Aorta (tissue), 5 donors: ENCODE measurements at regions not wholly inside any gene's neighbourhood (a gene's known extent, or its start where the extent isn't known, plus 50 kb on each side); places are given as distances from the start of the nearest gene placed in this dataset.

ENCODE experiments used
- ATAC-seq: fragments of 200-7000 bp; cut with Tn5 transposase; one replicate; pipeline ENCODE4 v1.9.1; 2022; ENCODE audit warnings: moderate library complexity; ENCODE audit not compliant: low FRiP score
- DNase-seq, 2 donors: peaks; one replicate each; pipeline ENCODE4 v3.0.0-alpha.2; 2020
- H3K27ac ChIP-seq, 2 donors: one replicate each; pipeline ENCODE4 v1.5.1; 2013; ENCODE audit warnings: low read length in 2 of 2, mild to moderate bottlenecking in 2 of 2, moderate library complexity in 2 of 2, control low read depth in 1 of 2, inconsistent platforms in 1 of 2, low read depth in 1 of 2
- H3K27me3 ChIP-seq, 2 donors: one replicate each; pipeline ENCODE4 v1.6.1; 2013; ENCODE audit warnings: control low read depth in 1 of 2, low read length in 1 of 2, mild to moderate bottlenecking in 1 of 2, moderate library complexity in 1 of 2; ENCODE audit not compliant: insufficient read depth in 2 of 2, control insufficient read depth in 1 of 2
- H3K36me3 ChIP-seq, 2 donors: one replicate each; pipeline ENCODE4 v1.6.1; 2013; ENCODE audit warnings: control low read depth in 1 of 2, low read length in 1 of 2, mild to moderate bottlenecking in 1 of 2; ENCODE audit not compliant: insufficient read depth in 2 of 2, control insufficient read depth in 1 of 2
- H3K4me1 ChIP-seq, 2 donors: one replicate each; pipeline ENCODE4 v1.6.1; 2013; ENCODE audit warnings: low read length in 2 of 2, control low read depth in 1 of 2, mild to moderate bottlenecking in 1 of 2, moderate library complexity in 1 of 2; ENCODE audit not compliant: insufficient read depth in 2 of 2, control insufficient read depth in 1 of 2
- H3K4me3 ChIP-seq, 2 donors: one replicate each; pipeline ENCODE4 v1.5.1; 2013; ENCODE audit warnings: low read length in 2 of 2, control low read depth in 1 of 2, mild to moderate bottlenecking in 1 of 2
- H3K9me3 ChIP-seq: one replicate; pipeline ENCODE4 v1.6.1; 2013; ENCODE audit warnings: mild to moderate bottlenecking, low read length; ENCODE audit not compliant: control insufficient read depth
- WGBS, 2 donors: extraction: QIAGEN DNeasy Blood & Tissue Kit; methylation state at CpG; one replicate each; pipeline ENCODE4 v1.1.7; 2013; 5-methylcytosine and 5-hydroxymethylcytosine counted together
- intact Hi-C, 2 donors: fragments of 100-400 bp; cut with DNase I; formaldehyde crosslinking; loops; one replicate each; pipeline versions ENCODE4 v1.14.2 to v1.15.0; 2022
- donor health status: healthy with polysubstance abuse.
- donor health status: Bipolar disorder and iron deficiency.
- donor health status: DM: no; HTN: no; CAD: no.
- donor health status: DM: no; HTN: no; CAD: no.
- donor health status: DM: yes; HTN: yes; CAD: no.

DNA sequence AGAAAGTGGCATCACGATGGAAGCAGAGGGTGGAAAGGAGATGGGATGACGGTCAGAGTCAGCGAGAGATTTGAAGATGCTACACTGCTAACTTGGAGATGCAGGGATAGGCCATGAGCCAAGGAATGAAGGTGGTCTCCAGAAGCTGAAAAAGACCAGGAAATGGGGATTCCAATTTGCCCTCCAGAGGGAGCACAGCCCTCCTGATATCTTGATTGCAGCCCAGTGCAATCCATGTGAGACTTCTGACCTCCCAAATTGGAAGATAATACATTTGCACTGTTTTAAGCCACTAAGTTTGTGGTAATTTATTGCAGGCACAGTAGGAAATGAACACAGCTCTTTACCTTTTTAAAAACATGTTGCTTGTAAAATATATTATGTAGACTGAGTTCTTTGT, 549.5 kb downstream of the VRK1 start:
- Histone ChIP-seq H3K36me3 (no peaks in the 10 kb centered on the region), H3K9me3 (no peaks in the 10 kb centered on the region), H3K27ac (no peak overlapping the region), H3K4me1 (no peaks in the 10 kb centered on the region), H3K4me3 (no peak overlapping the region), H3K27me3 (no peaks in the 10 kb centered on the region)
- DNase-seq (no peak), ATAC-seq (no peak)
- intact Hi-C loops = no loop called here
- WGBS, 2 donors = 62 to 93% methylated on average over 3 of the region's 3 CpGs

DNA sequence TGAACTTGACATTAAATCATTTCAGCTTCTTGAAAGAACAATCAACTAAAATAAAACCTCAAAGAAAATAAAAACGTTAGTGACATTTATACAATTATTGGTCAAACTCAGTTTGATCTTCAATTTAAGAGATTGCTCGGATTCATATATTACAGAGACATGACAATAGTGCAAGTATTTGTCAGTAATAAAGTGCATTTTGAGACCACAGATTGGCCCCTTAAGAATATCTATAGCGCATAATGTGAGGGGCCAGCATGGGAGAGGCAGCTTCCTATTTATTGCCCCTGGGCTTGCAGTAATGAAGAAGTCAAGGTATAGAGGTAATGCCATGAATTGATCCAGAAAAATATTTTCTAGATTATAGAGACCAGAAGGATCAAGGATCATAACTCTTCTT, 552.3 kb downstream of the VRK1 start:
- no peak for DNase-seq
- Histone ChIP-seq H3K4me1 (no peaks in the 10 kb centered on the region), H3K4me3 (no peak overlapping the region), H3K27me3 (no peaks in the 10 kb centered on the region), H3K9me3 (no peaks in the 10 kb centered on the region), H3K36me3 (no peaks in the 10 kb centered on the region), H3K27ac (no peak overlapping the region)
- intact Hi-C loops = no loop called here
- 42 to 47% methylated on average over 3 of the region's 3 CpGs for WGBS, 2 donors
- ATAC-seq = no peak

DNA sequence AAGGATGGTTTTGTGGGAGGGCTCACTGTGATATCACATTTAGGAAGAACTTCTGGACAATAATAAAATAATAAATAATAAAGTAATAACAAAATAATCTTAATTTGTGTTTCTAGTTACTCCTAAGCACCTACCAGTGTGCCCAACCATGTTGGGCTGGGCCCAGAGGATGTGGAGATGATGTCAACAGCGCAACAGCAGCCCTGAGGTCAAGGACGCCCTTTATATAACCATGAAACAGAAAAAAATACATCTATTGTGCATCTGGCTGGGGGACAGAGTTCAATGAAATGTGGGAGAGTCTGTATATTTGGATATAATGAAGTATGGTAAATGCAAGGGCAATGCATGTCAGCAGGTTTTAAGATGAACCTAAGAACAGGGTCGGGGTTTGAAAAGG, 552.8 kb downstream of the VRK1 start:
- no peak for ATAC-seq

DNA sequence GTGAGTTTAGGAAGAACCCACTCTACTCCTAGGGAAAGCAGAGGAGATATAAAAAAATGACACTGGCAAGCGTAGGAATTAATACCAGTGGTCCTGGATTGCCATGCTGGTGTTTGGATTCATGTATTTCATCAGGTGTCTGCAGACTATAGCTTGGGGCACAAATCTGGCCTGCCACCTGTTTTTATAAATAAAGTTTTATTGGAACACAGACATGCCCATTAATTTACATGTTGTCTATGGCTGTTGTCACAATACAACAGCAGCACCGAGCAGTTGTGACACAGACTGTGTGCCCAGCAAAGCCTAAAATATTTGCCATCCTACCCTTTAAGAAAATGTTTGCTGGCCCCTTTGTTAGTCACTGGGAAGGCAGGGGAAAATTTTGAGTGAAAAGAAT, 553.2 kb downstream of the VRK1 start:
- H3K4me1 ChIP-seq = no peaks in the 10 kb centered on the region
- ATAC-seq (no peak), DNase-seq (no peak)
- no peak overlapping the region for H3K4me3 ChIP-seq
- 80 to 82% methylated on average over 2 of the region's 2 CpGs for WGBS, 2 donors
- H3K9me3 ChIP-seq = no peaks in the 10 kb centered on the region
- intact Hi-C loops = no loop called here
- no peak overlapping the region for H3K27ac ChIP-seq
- H3K27me3 ChIP-seq = no peaks in the 10 kb centered on the region
- no peaks in the 10 kb centered on the region for H3K36me3 ChIP-seq

More for the DNA sequence above, 552.8 kb downstream of the VRK1 start:
- H3K27ac ChIP-seq = no peak overlapping the region
- 81 to 85% methylated on average over 3 of the region's 3 CpGs for WGBS, 2 donors
- DNase-seq = no peak
- no peaks in the 10 kb centered on the region for H3K27me3 ChIP-seq
- intact Hi-C loops = no loop called here
- no peaks in the 10 kb centered on the region for H3K4me1 ChIP-seq
- no peaks in the 10 kb centered on the region for H3K36me3 ChIP-seq
- no peak overlapping the region for H3K4me3 ChIP-seq
- H3K9me3 ChIP-seq = no peaks in the 10 kb centered on the region

GRCh38 chr14:97350894-97351731, 553.9 kb downstream of the VRK1 start:
- Histone ChIP-seq H3K4me3 (no peak overlapping the region), H3K4me1 (no peaks in the 10 kb centered on the region), H3K36me3 (no peaks in the 10 kb centered on the region), H3K27ac (no peak overlapping the region), H3K9me3 (no peaks in the 10 kb centered on the region), H3K27me3 (no peaks in the 10 kb centered on the region)
- DNase-seq (no peak), ATAC-seq (no peak)
- intact Hi-C loops = no loop called here
- 52 to 58% methylated on average over 7 of the region's 7 CpGs for WGBS, 2 donors

- 78 to 79% methylated on average over 5 of the region's 5 CpGs for WGBS, 2 donors
- H3K27me3 ChIP-seq = no peaks in the 10 kb centered on the region
- ATAC-seq = no peak
- no peak for DNase-seq
- no peaks in the 10 kb centered on the region for H3K4me1 ChIP-seq
- intact Hi-C loops = no loop called here
- no peak overlapping the region for H3K27ac ChIP-seq
- no peaks in the 10 kb centered on the region for H3K36me3 ChIP-seq
- no peaks in the 10 kb centered on the region for H3K9me3 ChIP-seq
- no peak overlapping the region for H3K4me3 ChIP-seq
Observed at GRCh38 chr14:97353102-97353501, 555.9 kb downstream of the VRK1 start.

DNA sequence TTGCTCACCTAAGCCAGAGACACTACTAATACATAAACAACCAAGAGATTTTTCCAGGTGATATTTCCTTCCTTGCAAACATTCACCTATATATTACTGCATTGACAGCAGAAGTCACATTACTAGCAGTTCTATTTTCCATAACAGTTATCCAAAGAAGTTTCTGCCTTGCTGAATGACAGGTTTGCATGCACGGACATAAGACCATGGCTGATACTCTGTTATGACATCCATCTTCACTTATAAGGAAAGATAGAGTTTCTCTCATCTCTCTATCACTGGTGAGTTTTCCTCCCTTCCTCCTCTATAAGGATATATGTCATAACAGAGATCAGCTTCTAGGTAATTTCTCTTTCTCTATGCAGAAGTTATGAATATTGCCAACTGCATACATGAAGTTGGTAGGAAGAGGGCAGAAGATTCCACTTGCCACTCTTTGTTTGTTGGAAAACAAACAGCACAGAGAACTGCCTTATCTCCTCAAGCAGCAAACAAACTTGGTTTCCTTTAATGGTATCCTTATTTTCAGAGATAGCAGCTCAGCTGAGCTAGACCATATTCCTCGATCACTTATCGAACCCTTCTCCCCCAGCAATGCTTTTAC, 557.0 kb downstream of the VRK1 start:
- H3K4me3 ChIP-seq = no peak overlapping the region
- no peaks in the 10 kb centered on the region for H3K36me3 ChIP-seq
- intact Hi-C loops = no loop called here
- no peak overlapping the region for H3K27ac ChIP-seq
- 60 to 86% methylated on average over 3 of the region's 3 CpGs for WGBS, 2 donors
- no peaks in the 10 kb centered on the region for H3K9me3 ChIP-seq
- ATAC-seq (no peak), DNase-seq (no peak)
- no peaks in the 10 kb centered on the region for H3K27me3 ChIP-seq
- H3K4me1 ChIP-seq = no peaks in the 10 kb centered on the region

DNA sequence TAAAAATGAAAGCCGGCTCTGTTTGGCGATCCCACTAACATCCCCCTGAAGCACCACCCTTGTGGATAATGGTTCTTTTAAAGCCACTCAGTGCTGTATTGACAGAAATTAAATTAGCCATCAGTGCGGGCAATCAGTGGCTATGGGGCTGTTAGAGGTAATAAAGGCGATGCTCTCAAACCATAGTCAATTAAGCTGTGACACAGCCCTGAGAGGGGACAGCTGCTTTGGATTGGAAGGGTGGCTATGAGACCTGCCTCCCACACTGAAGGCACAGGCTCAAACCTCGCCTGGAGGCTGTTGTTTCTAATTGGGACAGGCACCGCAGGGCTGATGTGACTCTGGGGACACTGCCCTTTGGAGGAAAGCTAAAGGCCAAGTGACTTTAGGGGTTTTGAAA, 562.2 kb downstream of the VRK1 start:
- 53 to 73% methylated on average over 6 of the region's 6 CpGs for WGBS, 2 donors
- no peaks in the 10 kb centered on the region for H3K9me3 ChIP-seq
- H3K27me3 ChIP-seq = no peaks in the 10 kb centered on the region

GRCh38 chr14:97361181-97361580, 564.0 kb downstream of the VRK1 start:
- Histone ChIP-seq H3K4me3 (no peak overlapping the region), H3K27ac (no peak overlapping the region), H3K27me3 (no peaks in the 10 kb centered on the region), H3K36me3 (no peaks in the 10 kb centered on the region), H3K4me1 (no peaks in the 10 kb centered on the region), H3K9me3 (no peaks in the 10 kb centered on the region)
- WGBS, 2 donors = 82 to 90% methylated on average over 6 of the region's 6 CpGs
- ATAC-seq (no peak), DNase-seq (no peak)
- intact Hi-C loops = no loop called here

More for the DNA sequence above, 562.2 kb downstream of the VRK1 start:
- ATAC-seq (peak; percentile 19), DNase-seq (no peak)
- H3K4me1 ChIP-seq = no peaks in the 10 kb centered on the region
- no peak overlapping the region for H3K4me3 ChIP-seq
- intact Hi-C loops = no loop called here
- H3K36me3 ChIP-seq = no peaks in the 10 kb centered on the region
- no peak overlapping the region for H3K27ac ChIP-seq
